Mesenchymal stem cell (in vitro differentiated cells and primary cell): ENCODE measurements at regions not wholly inside any gene's neighbourhood (a gene's known extent, or its start where the extent isn't known, plus 50 kb on each side); places are given as distances from the start of the nearest gene placed in this dataset.

Experiments
- DNase-seq: peaks from one replicate; pipeline ENCODE4 v3.0.0-alpha.2; 2013
- H2AFZ ChIP-seq: one replicate; pipeline ENCODE4 v1.6.1; 2013; ENCODE audit warnings: low read depth, mild to moderate bottlenecking, control low read depth, inconsistent platforms, low read length, moderate library complexity
- H2AK5ac ChIP-seq: 2 replicates; pipeline ENCODE4 v1.6.1; 2013; ENCODE audit warnings: low read length, moderate library complexity, mild to moderate bottlenecking, inconsistent platforms; ENCODE audit not compliant: severe bottlenecking
- H2BK120ac ChIP-seq: one replicate; pipeline ENCODE4 v1.6.1; 2013; ENCODE audit warnings: low read depth, mild to moderate bottlenecking, inconsistent platforms, low read length, moderate library complexity
- H2BK12ac ChIP-seq, 2 experiments: one replicate each; pipeline ENCODE4 v1.6.1; 2013; ENCODE audit warnings: inconsistent platforms in 2 of 2, low read length in 2 of 2, mild to moderate bottlenecking in 2 of 2, moderate library complexity in 2 of 2, control low read depth in 1 of 2
- H2BK15ac ChIP-seq: one replicate; pipeline ENCODE4 v1.6.1; 2013; ENCODE audit warnings: mild to moderate bottlenecking, low read depth, inconsistent platforms; ENCODE audit not compliant: poor library complexity, severe bottlenecking
- H2BK5ac ChIP-seq: 2 replicates; pipeline ENCODE4 v1.6.1; 2013; ENCODE audit warnings: low read depth, mild to moderate bottlenecking, low read length, control low read depth, inconsistent platforms; ENCODE audit not compliant: poor library complexity, severe bottlenecking
- H3K14ac ChIP-seq, 2 experiments: one replicate each; pipeline ENCODE4 v1.6.1; 2013; ENCODE audit warnings: inconsistent platforms in 2 of 2, low read length in 2 of 2, control low read depth in 1 of 2, mild to moderate bottlenecking in 1 of 2, moderate library complexity in 1 of 2
- H3K18ac ChIP-seq, 2 experiments: one replicate each; pipeline ENCODE4 v1.6.1; 2013; ENCODE audit warnings: inconsistent platforms in 2 of 2, low read length in 2 of 2, control low read depth in 1 of 2, low read depth in 1 of 2, mild to moderate bottlenecking in 1 of 2
- H3K23ac ChIP-seq, 2 experiments: one replicate each; pipeline ENCODE4 v1.6.1; 2013; ENCODE audit warnings: inconsistent platforms in 2 of 2, low read length in 2 of 2, mild to moderate bottlenecking in 2 of 2, moderate library complexity in 2 of 2, control low read depth in 1 of 2
- H3K27ac ChIP-seq: 2 replicates; pipeline ENCODE4 v1.5.1; 2013; ENCODE audit warnings: mild to moderate bottlenecking, moderate library complexity, low read length, control low read depth, inconsistent platforms; ENCODE audit not compliant: poor library complexity, severe bottlenecking
- H3K27me3 ChIP-seq, 2 experiments: 2 replicates each; pipeline versions ENCODE4 v1.6.1 to v1.7.0; 2013; ENCODE audit warnings: low read length in 2 of 2, mild to moderate bottlenecking in 2 of 2, moderate library complexity in 2 of 2, control low read depth in 1 of 2, inconsistent platforms in 1 of 2; ENCODE audit not compliant: control insufficient read depth in 1 of 2, insufficient read depth in 1 of 2
- H3K36me3 ChIP-seq, 2 experiments: 2 replicates each; pipeline versions ENCODE4 v1.6.1 to v1.7.0; 2013; ENCODE audit warnings: low read length in 2 of 2, control low read depth in 1 of 2, inconsistent platforms in 1 of 2, low read depth in 1 of 2, mild to moderate bottlenecking in 1 of 2; ENCODE audit not compliant: insufficient read depth in 2 of 2, control insufficient read depth in 1 of 2
- H3K4ac ChIP-seq, 2 experiments: one replicate each; pipeline ENCODE4 v1.6.1; 2013; ENCODE audit warnings: inconsistent platforms in 2 of 2, low read length in 2 of 2, mild to moderate bottlenecking in 2 of 2, moderate library complexity in 2 of 2, control low read depth in 1 of 2, low read depth in 1 of 2
- H3K4me1 ChIP-seq: 2 replicates; pipeline ENCODE4 v1.6.1; 2013; ENCODE audit warnings: low read depth, low read length, control low read depth; ENCODE audit not compliant: control insufficient read depth, insufficient read depth
- H3K4me2 ChIP-seq: 2 replicates; pipeline ENCODE4 v1.6.1; 2013; ENCODE audit warnings: low read length, mild to moderate bottlenecking, inconsistent platforms; ENCODE audit not compliant: poor library complexity, severe bottlenecking
- H3K4me3 ChIP-seq, 2 experiments: 2 replicates each; pipeline versions ENCODE4 v1.5.1 to v1.7.0; 2013; ENCODE audit warnings: low read length in 2 of 2, mild to moderate bottlenecking in 2 of 2, control low read depth in 1 of 2, low read depth in 1 of 2; ENCODE audit not compliant: insufficient read depth in 1 of 2
- H3K79me1 ChIP-seq: replicated peaks from 2 replicates; pipeline ENCODE4 v1.6.1; 2013; ENCODE audit warnings: mild to moderate bottlenecking, control low read depth, low read length, inconsistent platforms; ENCODE audit not compliant: poor library complexity, severe bottlenecking
- H3K9ac ChIP-seq: 2 replicates; pipeline ENCODE4 v1.7.0; 2013; ENCODE audit warnings: mild to moderate bottlenecking, low read length, moderate library complexity
- H3K9me3 ChIP-seq: 2 replicates; pipeline ENCODE4 v1.7.0; 2013; ENCODE audit warnings: mild to moderate bottlenecking, low read length; ENCODE audit not compliant: control insufficient read depth
- H4K8ac ChIP-seq: one replicate; pipeline ENCODE4 v1.6.1; 2013; ENCODE audit warnings: inconsistent platforms, mild to moderate bottlenecking, low read length, moderate library complexity
- H4K91ac ChIP-seq: one replicate; pipeline ENCODE4 v1.6.1; 2013; ENCODE audit warnings: mild to moderate bottlenecking, low read length, inconsistent platforms
- WGBS: methylation state at CpG from one replicate; pipeline ENCODE4 v1.1.7; 2013; ENCODE audit warnings: mixed read lengths; 5-methylcytosine and 5-hydroxymethylcytosine counted together

DNA sequence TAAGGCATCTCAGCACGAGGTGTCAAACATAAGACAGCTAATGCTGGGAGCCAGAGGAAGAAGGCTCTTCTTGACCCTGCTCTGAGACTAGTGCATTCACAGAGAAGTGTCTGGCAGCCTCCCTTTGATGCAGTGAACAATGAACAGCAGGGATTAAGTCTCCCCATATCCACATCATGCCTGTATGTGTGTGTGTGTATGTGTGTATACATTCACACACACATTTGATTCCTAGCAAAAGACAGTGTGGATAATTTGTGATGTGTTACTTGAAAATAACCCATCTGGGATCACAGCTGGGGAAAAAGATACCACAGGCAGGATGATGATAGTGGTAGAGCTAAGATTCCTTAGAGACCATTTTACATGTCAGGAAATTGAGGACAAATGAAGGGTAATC, 485.9 kb upstream of the GOT2 start:
- Histone ChIP-seq H2BK15ac (no peak overlapping the region), H3K36me3 (no peaks in the 10 kb centered on the region), H3K27me3 (no peaks in the 10 kb centered on the region), H3K27ac (no peak overlapping the region), H3K4me3 (no peak overlapping the region), H2AFZ (no peak overlapping the region), H2BK5ac (no peak overlapping the region), H3K79me1 (no peaks in the 10 kb centered on the region), H2BK12ac (no peak overlapping the region), H3K18ac (no peak overlapping the region), H3K14ac (no peak overlapping the region), H3K23ac (no peak overlapping the region), H2BK120ac (no peak overlapping the region), H2AK5ac (no peak overlapping the region), H4K8ac (no peak overlapping the region), H3K4me2 (no peak overlapping the region), H4K91ac (no peak overlapping the region), H3K9me3 (no peaks in the 10 kb centered on the region), H3K4me1 (no peaks in the 10 kb centered on the region), H3K9ac (no peak overlapping the region), H3K4ac (no peak overlapping the region)
- DNase-seq = no peak
- WGBS = 64% methylated on average over 1 of the region's 1 CpG

GRCh38 chr16:59216291-59216690, 482.2 kb upstream of the GOT2 start:
- DNase-seq = no peak
- no peak overlapping the region for H3K4ac ChIP-seq
- no peak overlapping the region for H2BK12ac ChIP-seq
- H3K18ac ChIP-seq = no peak overlapping the region
- no peak overlapping the region for H2AFZ ChIP-seq
- no peak overlapping the region for H2BK15ac ChIP-seq
- H4K8ac ChIP-seq = no peak overlapping the region
- H3K4me1 ChIP-seq = no peaks in the 10 kb centered on the region
- no peak overlapping the region for H2BK5ac ChIP-seq
- no peak overlapping the region for H3K9ac ChIP-seq
- H3K9me3 ChIP-seq = no peaks in the 10 kb centered on the region
- no peak overlapping the region for H3K23ac ChIP-seq
- no peaks in the 10 kb centered on the region for H3K79me1 ChIP-seq
- no peak overlapping the region for H2AK5ac ChIP-seq
- 55% methylated on average over 3 of the region's 3 CpGs for WGBS
- H3K4me2 ChIP-seq = no peak overlapping the region
- H3K27ac ChIP-seq = no peak overlapping the region
- H3K4me3 ChIP-seq = no peak overlapping the region
- no peaks in the 10 kb centered on the region for H3K27me3 ChIP-seq
- no peak overlapping the region for H2BK120ac ChIP-seq
- H3K14ac ChIP-seq = no peak overlapping the region
- no peak overlapping the region for H4K91ac ChIP-seq
- H3K36me3 ChIP-seq = no peaks in the 10 kb centered on the region

DNA sequence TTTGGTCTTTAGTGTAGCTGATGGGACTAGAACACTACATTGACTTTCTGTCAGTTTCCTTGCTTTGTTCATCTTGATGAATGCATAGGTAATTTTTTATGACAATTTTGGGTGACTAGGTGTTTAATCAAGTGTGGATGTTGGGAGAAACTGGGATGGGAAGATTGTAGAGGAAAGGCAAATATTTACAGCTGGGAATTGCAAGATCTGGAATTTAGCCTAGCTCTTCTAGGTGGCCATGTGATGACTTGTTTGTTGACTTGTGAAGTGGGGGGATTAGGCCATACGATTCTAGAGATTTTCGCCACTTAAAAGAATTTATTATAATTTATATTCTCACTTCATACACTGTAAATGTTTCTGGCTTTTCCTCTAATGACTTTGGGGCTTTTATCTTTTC, 480.3 kb upstream of the GOT2 start:
- Histone ChIP-seq H3K9me3 (no peaks in the 10 kb centered on the region), H3K27ac (no peak overlapping the region), H2BK12ac (no peak overlapping the region), H2AFZ (no peak overlapping the region), H3K4ac (no peak overlapping the region), H2BK15ac (no peak overlapping the region), H3K4me3 (no peak overlapping the region), H3K4me1 (peaks cover 2% of the 10 kb centered on the region), H2AK5ac (no peak overlapping the region), H3K9ac (no peak overlapping the region), H3K18ac (no peak overlapping the region), H3K4me2 (no peak overlapping the region), H3K14ac (no peak overlapping the region), H3K27me3 (no peaks in the 10 kb centered on the region), H3K23ac (no peak overlapping the region), H3K36me3 (no peaks in the 10 kb centered on the region), H2BK5ac (no peak overlapping the region), H3K79me1 (no peaks in the 10 kb centered on the region), H4K91ac (no peak overlapping the region), H2BK120ac (no peak overlapping the region), H4K8ac (no peak overlapping the region)
- no CpG with 5 or more reads among the region's 2 CpGs for WGBS
- DNase-seq = no peak

- no peak for DNase-seq
Observed at GRCh38 chr16:59213952-59214351, 479.8 kb upstream of the GOT2 start.

More at GRCh38 chr16:59213952-59214351, 479.8 kb upstream of the GOT2 start:
- no peak overlapping the region for H3K27ac ChIP-seq
- no peak overlapping the region for H2BK120ac ChIP-seq
- WGBS = 83% methylated on average over 1 of the region's 1 CpG
- no peaks in the 10 kb centered on the region for H3K9me3 ChIP-seq
- no peak overlapping the region for H3K18ac ChIP-seq
- H3K14ac ChIP-seq = no peak overlapping the region
- H2AK5ac ChIP-seq = no peak overlapping the region
- no peak overlapping the region for H4K91ac ChIP-seq
- no peak overlapping the region for H4K8ac ChIP-seq
- no peak overlapping the region for H2AFZ ChIP-seq
- no peak overlapping the region for H3K9ac ChIP-seq
- H3K4me1 ChIP-seq = peaks cover 4% of the 10 kb centered on the region
- no peak overlapping the region for H3K23ac ChIP-seq
- no peak overlapping the region for H2BK5ac ChIP-seq
- H3K27me3 ChIP-seq = no peaks in the 10 kb centered on the region
- no peak overlapping the region for H3K4me2 ChIP-seq
- no peak overlapping the region for H3K4ac ChIP-seq
- no peak overlapping the region for H3K4me3 ChIP-seq
- H2BK15ac ChIP-seq = no peak overlapping the region
- H3K36me3 ChIP-seq = no peaks in the 10 kb centered on the region
- no peaks in the 10 kb centered on the region for H3K79me1 ChIP-seq
- no peak overlapping the region for H2BK12ac ChIP-seq
